ENCODE measurements at regions not wholly inside any gene's neighbourhood (a gene's known extent, or its start where the extent isn't known, plus 50 kb on each side); places are given as distances from the start of the nearest gene placed in this dataset.

DNA sequence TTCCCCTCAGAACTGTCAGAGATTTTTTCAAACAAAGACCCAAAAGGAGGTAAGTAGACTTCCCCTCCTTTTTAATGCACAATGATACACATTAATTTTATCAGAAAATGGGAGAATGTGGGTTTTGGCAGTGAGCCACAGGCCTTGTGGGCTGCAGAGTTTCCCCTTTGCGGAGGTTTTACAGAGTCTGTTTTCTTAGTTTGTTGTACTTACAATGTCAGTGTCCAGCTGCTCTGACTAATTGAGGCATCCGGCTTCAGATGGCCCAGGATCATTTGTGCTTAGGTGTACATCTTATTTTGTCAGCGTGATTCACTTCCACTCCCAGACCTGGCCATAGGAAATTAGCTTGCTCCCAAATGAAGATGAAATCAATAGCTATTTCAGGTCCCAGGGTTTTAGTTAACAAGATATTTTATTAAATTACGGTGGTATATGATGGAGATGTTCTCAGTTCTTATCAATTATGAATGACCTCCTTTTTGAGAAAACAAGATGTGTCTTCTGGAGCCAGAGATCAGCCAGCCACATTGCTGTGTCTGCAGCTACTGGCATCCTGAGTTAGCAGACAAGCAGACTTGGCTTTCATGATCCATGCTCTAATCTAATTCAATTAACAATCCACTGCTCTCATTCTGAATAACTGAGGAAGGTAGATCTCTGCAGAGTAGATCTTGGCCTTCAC lies 1086.6 kb upstream of the SORCS1 start:
- DNase-seq (ENCODE audit: low spot score): no peak

DNA sequence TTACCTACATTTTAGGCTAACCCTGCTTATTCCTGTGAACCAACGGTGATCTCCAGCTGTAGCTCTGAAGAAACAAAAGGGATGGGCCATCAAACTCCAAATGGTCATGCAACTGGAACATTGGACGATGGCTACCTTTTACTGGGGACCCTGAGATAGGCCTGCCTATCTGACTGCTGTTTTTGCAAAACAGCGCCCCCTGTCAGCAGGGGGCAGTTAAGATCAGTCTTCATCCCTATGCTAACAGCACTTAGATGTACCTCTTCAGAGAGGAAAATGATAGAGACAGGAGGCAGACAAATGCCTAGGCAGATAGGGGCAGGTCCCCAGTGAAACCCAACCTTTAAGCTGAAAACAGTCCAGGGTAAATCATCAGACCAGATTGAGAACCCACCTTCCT lies 1085.4 kb upstream of the SORCS1 start:
- no peak for DNase-seq (ENCODE audit: low spot score)

DNA sequence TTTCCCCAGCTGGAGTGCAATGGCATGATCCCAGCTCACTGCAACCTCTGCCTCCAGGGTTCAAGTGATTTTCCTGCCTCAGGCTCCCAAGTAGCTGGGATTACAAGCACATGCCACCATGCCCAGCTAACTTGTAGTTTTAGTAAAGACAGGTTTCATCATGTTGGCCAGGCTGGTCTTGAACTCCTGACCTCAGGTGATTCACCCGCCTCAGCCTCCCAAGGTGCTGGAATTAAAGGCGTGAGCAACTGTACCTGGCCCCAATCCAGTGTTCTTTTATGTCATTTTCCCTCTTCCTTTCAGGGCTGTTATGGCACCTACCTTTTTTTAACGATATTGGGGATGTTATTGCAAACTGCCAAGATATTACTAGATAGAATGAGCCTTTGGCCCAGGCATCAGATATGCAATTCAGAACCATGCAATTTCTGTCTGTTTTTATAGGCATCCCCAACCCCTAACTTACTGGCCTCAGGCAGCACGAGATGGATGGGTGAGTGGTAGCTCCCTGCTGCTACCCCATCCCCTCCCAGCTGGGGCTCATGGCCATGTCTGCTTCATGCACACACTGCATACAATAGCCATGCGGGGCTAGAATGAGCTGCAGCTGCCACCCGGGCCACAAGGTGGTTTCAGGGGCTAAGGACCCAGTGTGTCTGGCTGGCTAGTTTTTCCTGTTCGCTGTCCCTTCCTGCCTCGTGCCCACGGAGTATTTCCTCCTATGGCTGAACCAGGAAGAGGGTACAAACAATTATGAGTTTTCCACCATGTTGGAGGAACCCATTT lies 1080.1 kb upstream of the SORCS1 start:
- DNase-seq (ENCODE audit: low spot score): no peak

DNA sequence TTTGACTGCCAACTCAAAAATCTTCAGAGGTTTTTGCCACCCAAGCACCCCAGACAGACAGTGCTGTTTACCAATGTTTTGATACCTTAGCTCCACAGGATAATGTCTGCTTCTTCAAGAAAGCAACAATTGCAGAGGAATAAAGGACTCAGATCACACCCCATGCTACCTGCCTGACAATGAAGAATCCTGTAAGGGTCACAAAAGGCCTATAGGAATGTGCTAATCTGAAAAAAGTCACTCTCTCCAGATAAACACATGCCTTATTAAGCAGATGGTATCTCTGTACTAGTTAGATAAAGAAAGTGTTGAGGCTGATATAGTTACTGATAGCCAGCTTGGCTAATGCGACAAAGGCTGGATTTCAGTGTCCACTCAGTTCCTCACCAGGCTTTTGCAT lies 1076.7 kb upstream of the SORCS1 start:
- no peak for DNase-seq (ENCODE audit: low spot score)

DNA sequence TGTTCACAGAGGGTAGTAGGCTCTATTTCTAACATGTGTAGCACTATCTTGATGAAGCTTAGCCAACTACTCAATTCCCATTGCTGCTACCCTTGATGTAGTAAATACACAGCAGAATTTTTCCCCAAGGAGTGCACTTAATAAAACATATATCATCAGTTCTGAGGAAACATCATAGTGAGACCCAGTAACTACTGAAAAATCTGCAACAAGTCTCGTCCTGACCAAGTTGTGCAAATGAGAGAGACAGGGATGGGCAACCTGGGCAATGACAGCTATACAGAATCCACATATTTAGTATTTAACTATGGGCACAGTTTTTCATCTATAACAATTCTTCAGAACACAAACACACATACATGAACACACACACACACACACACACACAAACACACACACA lies 1073.8 kb upstream of the SORCS1 start:
- DNase-seq (ENCODE audit: low spot score): no peak

DNA sequence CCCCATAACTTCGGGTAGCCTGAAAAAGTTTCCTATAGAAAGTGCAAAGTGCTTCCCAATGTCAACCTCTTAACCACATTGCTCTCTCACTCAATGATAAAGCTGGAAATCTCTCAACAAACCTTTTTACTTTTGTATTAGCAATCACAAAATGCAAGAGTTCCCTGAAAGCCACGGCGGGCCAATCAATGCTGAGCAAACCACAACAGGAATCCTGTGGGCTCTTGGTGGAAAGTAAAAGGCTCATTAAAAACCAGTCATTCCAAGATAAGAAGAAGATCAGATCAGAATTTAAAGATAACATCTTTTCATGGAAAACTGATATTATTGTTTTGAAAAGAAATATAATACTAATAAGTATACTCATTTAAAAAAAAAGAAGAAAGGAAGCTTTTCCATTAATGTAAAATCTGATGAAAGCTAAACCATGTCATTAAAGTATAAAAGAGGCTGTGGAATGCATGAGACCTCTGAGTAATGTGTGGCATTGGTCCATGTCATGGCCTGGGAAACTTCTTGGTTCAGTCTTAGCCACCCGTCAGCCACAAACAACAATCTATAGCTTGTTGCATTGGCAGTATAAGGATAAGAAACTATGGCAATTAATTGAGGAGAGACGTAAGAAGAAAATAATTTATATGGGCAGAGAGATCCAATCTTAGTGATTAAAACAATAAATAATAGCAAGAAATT lies 1066.1 kb upstream of the SORCS1 start:
- DNase-seq (ENCODE audit: low spot score): no peak

DNA sequence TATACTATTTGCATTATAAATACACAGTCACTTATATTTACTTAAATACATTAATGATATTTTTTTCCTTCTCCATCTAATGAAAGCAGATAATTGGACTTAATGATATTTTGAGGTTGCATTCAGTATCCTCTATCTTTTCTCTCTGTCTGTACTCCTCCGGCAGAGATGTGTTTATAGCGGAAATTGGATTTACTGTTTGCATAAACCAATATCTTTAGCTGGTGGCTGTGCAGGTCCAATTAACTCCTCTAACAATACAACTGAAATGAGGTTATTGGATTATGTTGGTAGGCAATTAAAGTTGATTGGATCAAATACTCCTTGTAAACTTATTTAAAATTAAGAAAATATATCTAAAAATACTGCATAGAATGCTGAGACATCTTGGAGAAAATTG lies 1044.2 kb upstream of the SORCS1 start:
- no peak for DNase-seq (ENCODE audit: low spot score)

DNA sequence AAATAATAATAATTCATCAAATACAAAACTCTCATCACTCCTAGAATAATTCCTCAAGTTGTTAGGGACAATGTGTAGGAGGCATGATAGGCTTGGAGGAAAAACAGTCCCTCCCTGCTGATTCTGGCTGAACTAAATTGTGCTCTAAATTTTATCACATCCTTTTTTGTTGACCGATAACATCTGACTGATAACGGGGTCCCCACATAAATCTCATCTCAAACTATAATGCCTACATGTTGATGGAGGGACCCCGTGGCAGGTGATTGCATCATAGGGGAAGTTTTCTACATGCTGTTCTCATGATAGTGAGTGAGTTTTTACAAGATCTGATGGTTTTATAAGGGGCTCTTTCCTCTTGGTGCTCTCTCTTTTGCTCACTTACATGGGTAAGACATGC lies 1043.5 kb upstream of the SORCS1 start:
- no peak for DNase-seq (ENCODE audit: low spot score)

DNA sequence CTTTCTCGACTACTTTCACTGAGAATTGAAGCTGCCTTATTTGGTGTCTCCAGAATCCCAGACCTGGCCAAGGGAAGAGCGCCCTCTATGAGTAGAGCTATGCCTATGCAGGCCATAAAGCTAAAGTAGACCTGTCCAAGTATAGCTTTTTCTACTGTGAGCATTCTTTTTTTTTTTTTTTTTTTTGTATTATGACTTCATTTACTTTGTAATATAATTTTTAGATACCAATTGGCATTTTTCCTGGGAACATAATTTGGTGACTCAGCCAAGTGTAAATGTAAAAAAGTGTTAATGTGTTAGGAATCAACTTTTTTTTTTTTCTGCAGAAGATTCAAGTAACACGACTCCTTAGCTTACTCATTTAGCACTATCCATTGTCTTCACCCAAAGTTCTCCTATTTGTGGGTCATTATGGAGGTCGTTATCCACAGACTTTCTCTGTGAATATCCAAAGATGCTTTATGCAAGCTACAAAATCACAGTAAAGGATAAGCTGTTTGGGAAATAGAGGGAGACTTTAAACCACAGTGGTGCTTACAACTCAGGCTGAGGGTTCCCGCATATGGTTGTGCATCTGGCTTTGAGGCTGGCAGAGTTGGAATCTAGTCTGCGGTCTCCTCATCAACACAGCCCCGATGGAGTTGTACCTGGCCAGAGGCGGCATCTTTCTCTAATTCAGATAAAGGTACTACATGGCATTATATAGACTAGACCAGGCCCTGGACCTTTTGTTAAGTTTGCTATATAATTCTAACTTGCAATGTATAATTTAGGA lies 1040.2 kb upstream of the SORCS1 start:
- DNase-seq (ENCODE audit: low spot score): no peak

DNA sequence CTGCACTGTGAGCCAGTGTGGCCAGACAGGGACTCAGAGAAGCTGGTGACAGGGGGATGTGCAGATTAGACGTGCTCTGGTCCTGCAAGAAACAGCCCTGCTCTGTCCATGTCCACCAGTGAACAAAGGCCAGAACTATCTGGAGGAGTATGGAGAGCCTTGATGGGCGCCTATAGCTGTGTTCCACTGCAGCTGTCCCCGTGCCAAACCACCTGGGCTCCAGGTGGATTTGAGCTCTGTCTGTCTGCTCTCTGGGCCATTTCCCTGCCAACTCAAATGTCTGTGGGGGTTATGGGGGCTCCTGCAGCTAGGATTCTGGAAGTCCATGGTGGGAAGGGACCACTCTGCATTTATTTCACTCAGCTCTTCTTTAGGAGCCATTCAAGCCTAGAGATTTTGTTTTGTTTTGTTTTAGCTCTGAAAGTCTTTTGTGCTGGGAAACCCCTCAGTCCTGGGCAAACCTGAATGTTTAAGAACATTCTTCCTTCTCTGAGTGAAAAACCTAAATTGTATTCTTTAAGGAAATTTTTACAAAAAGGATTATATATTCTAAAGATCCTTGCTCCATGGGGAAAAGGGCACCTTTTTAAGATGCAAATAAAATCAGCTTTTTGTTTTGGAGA lies 1039.5 kb upstream of the SORCS1 start:
- DNase-seq (ENCODE audit: low spot score): no peak

DNA sequence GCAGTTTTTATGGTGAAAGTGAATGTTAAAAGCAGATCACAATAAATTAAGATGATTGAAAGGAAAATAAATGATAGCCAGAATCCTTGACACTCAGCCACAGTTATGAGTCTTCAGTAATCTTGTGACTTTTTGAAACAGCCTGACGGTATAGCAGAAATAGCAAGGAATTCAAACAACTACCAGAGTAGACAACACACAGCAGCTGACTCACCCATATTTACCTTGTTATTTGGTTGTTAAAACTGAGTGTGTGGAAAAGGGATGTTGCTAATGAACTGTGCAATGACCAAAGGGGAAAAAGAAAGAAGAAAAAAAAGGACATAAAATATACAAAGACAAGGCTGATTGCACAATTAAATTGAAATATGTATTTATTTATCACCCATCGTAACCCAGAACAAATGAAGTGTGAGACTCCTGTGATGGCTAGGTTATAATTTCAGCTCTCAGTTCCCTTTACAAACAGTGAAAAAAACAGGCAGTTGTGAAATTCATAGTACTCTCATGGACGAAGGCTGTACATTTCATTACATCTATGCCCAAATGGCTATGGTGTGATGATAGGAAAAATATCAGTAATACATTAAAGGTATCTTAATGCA lies 1023.0 kb upstream of the SORCS1 start:
- no peak for DNase-seq (ENCODE audit: low spot score)

DNA sequence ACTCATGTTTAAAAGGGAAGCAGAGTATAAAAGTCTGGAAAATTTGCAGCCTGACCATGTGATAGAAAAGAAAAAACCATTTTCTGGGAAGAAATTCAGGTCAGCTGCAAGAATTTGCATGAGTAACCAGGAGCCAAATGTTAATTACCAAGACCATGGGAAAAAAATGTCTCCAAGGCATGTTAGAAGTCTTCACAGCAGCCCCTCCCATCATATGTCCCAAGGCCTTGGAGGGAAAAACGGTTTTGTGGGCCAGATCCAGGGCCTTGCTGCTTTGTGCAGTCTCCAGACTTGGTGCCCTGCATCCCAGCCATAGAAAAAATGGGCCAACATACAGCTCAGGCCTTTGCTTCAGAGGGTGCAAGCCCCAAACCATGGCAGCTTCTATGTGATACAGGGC lies 1019.6 kb upstream of the SORCS1 start:
- no peak for DNase-seq (ENCODE audit: low spot score)

DNA sequence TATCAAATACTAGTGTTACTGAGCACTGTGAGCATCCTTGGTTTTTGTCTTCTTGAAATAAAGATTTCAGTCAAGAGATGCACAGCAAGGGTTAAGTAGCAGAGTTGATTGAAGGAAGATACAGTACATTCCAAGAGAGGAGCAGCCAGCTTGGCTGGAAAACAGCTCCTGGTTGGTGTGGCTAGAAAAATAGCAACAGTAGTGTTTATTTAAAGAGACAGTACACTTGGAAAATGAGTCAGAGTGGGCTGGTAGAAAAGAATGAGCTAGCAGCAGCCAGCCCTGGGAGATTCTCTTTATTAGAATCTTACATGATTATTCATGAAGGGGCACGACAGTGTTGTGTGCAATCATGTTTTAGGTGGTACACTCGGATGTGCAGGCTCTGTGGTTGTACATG lies 1016.4 kb upstream of the SORCS1 start:
- DNase-seq (ENCODE audit: low spot score): no peak

DNA sequence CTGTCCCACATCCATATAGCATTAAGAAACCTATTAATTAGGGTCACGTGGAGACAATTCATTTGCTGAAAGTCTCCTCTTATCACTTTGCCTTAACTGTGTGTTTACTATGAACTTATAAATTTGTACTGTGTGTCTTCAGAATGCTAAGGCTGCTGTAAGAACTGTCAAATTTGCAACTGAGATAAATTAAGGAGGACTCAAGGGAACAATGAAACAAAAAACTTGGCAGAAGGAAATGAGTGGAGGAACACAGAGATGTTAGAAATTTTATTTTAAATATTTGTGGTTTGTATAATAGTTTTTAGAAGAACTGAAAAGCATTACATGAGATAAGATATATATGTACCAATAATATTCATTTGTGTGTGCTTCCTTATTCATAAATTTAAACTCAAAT lies 1005.3 kb upstream of the SORCS1 start:
- no peak for DNase-seq (ENCODE audit: low spot score)

DNA sequence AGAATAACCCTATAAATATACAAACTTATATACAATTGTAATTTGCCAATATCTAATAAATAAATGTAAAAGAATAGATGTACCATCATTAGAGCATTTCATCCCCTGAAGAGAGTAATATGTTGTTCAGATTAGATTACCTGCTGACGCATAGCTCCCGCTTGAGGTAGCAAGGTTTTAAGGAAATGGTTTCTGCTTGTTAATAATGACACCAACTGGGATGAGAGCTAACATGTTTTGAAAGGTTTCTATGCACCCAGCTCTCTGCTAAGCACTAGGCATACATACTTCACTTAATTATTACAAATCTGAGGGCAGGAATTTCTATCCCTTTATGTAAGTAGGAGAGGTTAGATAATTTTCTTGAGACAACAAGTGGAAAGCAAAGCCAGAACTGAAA lies 1003.3 kb upstream of the SORCS1 start:
- no peak for DNase-seq (ENCODE audit: low spot score)

DNA sequence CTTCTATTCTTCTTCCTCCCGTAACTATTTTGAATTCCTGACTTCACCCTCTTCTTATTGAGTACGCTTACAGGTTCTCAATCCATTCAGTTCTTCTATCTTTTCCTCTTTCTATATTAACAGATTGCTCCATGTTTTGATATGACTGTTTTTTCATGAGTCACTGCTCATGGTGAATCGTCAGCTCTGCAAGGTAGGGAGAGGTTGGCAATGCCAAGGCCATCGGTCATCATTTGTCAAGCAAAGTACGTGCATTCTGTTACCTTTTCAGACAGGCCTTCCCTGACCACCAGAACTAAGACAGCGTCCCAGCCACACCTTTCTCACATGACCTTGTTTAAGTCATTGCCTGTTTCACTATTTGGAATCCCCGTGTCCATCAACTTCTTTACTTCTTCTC lies 1001.9 kb upstream of the SORCS1 start:
- no peak for DNase-seq (ENCODE audit: low spot score)

DNA sequence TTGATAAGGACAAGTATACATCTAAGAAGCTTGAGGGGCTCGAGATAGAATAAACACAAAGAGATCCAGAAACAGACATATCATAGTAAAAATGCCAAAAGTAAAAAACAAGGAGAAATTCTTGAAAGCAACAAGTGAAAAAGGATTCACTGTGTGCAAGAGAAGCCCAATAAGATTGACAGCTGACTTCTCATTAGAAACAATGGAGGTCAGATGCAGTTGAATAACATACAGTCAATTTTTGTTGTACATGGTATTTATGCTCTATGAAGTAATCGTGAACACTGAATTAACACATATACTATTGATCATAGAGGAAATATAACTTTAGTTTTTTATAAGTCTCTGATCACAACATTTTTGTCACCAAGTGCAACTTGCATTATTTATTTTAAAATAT lies 982.8 kb upstream of the SORCS1 start:
- no peak for DNase-seq (ENCODE audit: low spot score)

DNA sequence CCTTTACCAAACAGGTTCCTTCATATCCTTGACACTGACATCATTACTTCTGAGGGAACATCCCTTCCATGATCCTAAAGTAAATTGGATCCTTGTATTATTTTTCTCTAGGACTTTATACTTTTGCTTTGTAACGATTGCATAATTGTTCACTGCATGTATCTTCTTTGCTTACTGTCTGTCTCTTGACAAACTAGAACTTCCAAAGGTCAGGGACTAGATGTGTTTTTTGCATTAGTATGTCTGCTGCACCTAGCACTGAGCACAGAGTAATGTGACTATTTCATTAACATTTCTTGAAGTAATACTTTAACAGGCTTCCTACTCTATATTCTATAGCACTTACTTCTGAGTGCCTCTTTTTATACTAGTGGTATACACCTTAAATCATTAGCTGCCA lies 976.6 kb upstream of the SORCS1 start:
- DNase-seq (ENCODE audit: low spot score): no peak

DNA sequence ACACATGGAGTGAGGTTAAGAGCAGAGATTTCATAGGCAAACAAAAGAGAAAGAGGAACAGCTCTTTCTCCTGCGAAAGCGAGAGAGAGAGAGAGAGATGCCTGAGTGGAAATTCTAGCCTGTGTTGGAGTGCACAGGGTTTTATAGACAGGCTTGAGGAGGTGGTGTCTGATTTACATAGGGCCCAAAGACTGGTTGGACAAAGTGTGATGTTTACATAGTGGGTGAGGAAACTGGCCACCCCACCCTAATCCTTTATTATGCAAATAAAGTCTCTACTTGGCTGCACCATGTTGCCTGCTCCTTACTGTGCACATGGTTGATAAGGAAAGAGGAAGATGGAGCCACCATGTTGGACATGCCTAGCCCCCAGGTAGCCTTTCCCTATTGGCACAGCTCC lies 967.8 kb upstream of the SORCS1 start:
- DNase-seq (ENCODE audit: low spot score): no peak

DNA sequence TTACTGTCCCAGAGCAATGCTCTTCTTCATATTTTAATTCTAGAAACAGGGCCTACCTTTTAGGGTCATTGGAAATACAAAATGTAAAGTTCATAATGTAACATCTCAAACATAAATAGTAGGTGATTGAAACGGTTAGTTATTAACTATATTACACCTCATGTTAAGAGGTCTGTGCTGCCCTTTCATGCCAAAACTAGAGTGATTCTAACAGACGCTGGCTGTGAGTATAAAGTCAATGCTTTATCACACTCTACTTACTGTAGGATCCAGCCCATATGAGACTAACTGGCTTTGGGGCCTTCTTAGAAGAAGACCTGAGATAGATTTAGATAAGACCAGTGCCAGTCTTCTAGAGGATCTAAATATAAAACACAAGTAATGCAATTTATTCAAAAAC lies 966.1 kb upstream of the SORCS1 start:
- DNase-seq (ENCODE audit: low spot score): no peak

DNA sequence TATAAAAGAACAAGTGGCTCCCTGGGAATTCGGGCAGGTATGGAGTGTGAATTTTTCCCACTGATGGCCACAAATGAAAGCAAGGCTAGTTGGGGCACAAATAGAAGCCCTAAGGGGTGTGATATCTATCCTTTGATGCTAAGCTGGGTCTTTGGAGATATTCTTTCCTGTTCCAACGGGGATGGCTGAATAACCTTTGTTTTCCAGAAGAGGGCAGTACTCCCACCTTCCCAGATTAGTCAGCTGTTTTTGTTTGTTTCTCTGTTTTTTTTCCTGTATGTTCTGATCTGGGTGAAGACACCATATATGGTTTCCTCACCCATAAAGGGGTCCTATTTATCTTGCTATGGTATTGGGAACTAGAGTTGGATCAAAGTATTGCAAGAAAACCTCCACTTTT lies 947.7 kb upstream of the SORCS1 start:
- DNase-seq (ENCODE audit: low spot score): no peak

Data from mucosa of gallbladder (tissue), 1 donor.